Transverse colon (tissue), 4 donors: ENCODE measurements at regions not wholly inside any gene's neighbourhood (a gene's known extent, or its start where the extent isn't known, plus 50 kb on each side); places are given as distances from the start of the nearest gene placed in this dataset.

Source experiments
- DNase-seq: peaks from one replicate; pipeline ENCODE4 v3.0.0-alpha.2; 2019
- H3K27ac ChIP-seq, 4 donors: fragments of 200-600 bp; sonication (generic); 2 replicates each; pipeline ENCODE4 v1.5.1; 2016 to 2018; ENCODE audit warnings: inconsistent platforms in 4 of 4
- H3K27me3 ChIP-seq: fragments of 200-600 bp; sonication (generic); 2 replicates; pipeline ENCODE4 v1.5.1; 2017; ENCODE audit warnings: inconsistent platforms
- H3K36me3 ChIP-seq, 4 donors: fragments of 200-600 bp; sonication (generic); 2 replicates each; pipeline ENCODE4 v1.5.1; 2017 to 2019; ENCODE audit warnings: inconsistent platforms in 4 of 4
- H3K4me1 ChIP-seq, 4 donors: fragments of 200-600 bp; sonication (generic); 2 replicates each; pipeline ENCODE4 v1.5.1; 2017 to 2020; ENCODE audit warnings: inconsistent platforms in 4 of 4
- H3K4me3 ChIP-seq, 4 donors: fragments of 200-600 bp; sonication (generic); 1 replicate in 1 of 4; 2 replicates in 3 of 4; pipeline versions ENCODE4 v1.5.1 to v1.6.1; 2017 to 2019; ENCODE audit warnings: inconsistent platforms in 4 of 4
- H3K9me3 ChIP-seq, 2 donors: fragments of 200-600 bp; sonication (generic); 2 replicates each; pipeline ENCODE4 v1.5.1; 2017 to 2019; ENCODE audit warnings: inconsistent platforms in 2 of 2
- CTCF ChIP-seq, 5 experiments: fragments of 200-600 bp in 3 of 5; fragments of 450-650 bp in 2 of 5; sonication (generic) in 3 of 5; IDR thresholded peaks; 1 replicate in 2 of 5; 2 replicates in 3 of 5; pipeline ENCODE4 v1.5.1; 2016 to 2017; ENCODE audit warnings: antibody characterized with exemption in 5 of 5, inconsistent platforms in 3 of 5, mild to moderate bottlenecking in 2 of 5, moderate library complexity in 1 of 5
- EP300 ChIP-seq: sonication (generic); formaldehyde crosslinking; IDR thresholded peaks from one replicate; pipeline ENCODE4 v1.6.1; 2017; ENCODE audit warnings: antibody characterized with exemption, low read depth
- POLR2A ChIP-seq: fragments of 450-650 bp; IDR thresholded peaks from one replicate; pipeline ENCODE4 v1.6.1; 2016; ENCODE audit warnings: antibody characterized with exemption, mild to moderate bottlenecking, moderate library complexity
- POLR2AphosphoS5 ChIP-seq, 3 donors: sonication (generic); formaldehyde crosslinking; IDR thresholded peaks; one replicate each; pipeline ENCODE4 v1.6.1; 2016; ENCODE audit warnings: antibody characterized with exemption in 3 of 3
- WGBS, 2 donors: methylation state at CpG; one replicate each; pipeline ENCODE4 v1.1.5; 2018; ENCODE audit warnings: low coverage in 1 of 2; 5-methylcytosine and 5-hydroxymethylcytosine counted together
- in situ Hi-C, 4 donors: fragments of 200-750 bp; cut with MboI; loops; one replicate each; pipeline versions ENCODE4 v1.15.0 to v1.15.1; 2017; ENCODE audit warnings: low sequenced_read_pairs in 3 of 4, low pct_ligation_motif_present in 1 of 4, low pct_unique_long_range_greater_than_20kb in 1 of 4
- intact Hi-C: fragments of 100-400 bp; cut with DNase I; formaldehyde crosslinking; loops from one replicate; pipeline ENCODE4 v1.15.1; 2023; ENCODE audit warnings: low total_unique reads

GRCh38 chr6:119894811-119895210 is 545.2 kb upstream of the MAN1A1 start:
- H3K4me3 ChIP-seq = no peak overlapping the region
- intact Hi-C loops (no loop called here), in situ Hi-C loops (no loop called here)
- TF ChIP-seq EP300 = no peak
- TF ChIP-seq POLR2A = no peak
- TF ChIP-seq CTCF (IDR thresholded peaks at IDR 0.05) = no peak
- no peak for TF ChIP-seq POLR2AphosphoS5 (IDR thresholded peaks at IDR 0.05)
- H3K4me1 ChIP-seq = no peaks in the 10 kb centered on the region
- no peak overlapping the region for H3K27ac ChIP-seq
- no peak for DNase-seq
- H3K36me3 ChIP-seq = no peaks in the 10 kb centered on the region
- H3K9me3 ChIP-seq = no peaks in the 10 kb centered on the region
- H3K27me3 ChIP-seq = no peaks in the 10 kb centered on the region

- 84 to 87% methylated on average over 4 of the region's 4 CpGs for WGBS, 2 donors
- H3K4me3 ChIP-seq = no peak overlapping the region
- no peak overlapping the region for H3K27ac ChIP-seq
- TF ChIP-seq CTCF (IDR thresholded peaks at IDR 0.05) (no peak), POLR2A (no peak), POLR2AphosphoS5 (IDR thresholded peaks at IDR 0.05) (no peak), EP300 (no peak)
- in situ Hi-C loops (no loop called here), intact Hi-C loops (no loop called here)
- no peaks in the 10 kb centered on the region for H3K4me1 ChIP-seq
- no peaks in the 10 kb centered on the region for H3K36me3 ChIP-seq
- no peaks in the 10 kb centered on the region for H3K27me3 ChIP-seq
- no peak for DNase-seq
- H3K9me3 ChIP-seq = no peaks in the 10 kb centered on the region
Measured at GRCh38 chr6:119891644-119892043, 542.1 kb upstream of the MAN1A1 start.

GRCh38 chr6:119891206-119891605 is 541.6 kb upstream of the MAN1A1 start:
- in situ Hi-C loops = no loop called here
- H3K9me3 ChIP-seq = no peaks in the 10 kb centered on the region
- H3K27ac ChIP-seq = no peak overlapping the region
- TF ChIP-seq CTCF (IDR thresholded peaks at IDR 0.05) (no peak), POLR2AphosphoS5 (IDR thresholded peaks at IDR 0.05) (no peak), EP300 (no peak), POLR2A (no peak)
- no peaks in the 10 kb centered on the region for H3K36me3 ChIP-seq
- no peak overlapping the region for H3K4me3 ChIP-seq
- no peaks in the 10 kb centered on the region for H3K27me3 ChIP-seq
- no peaks in the 10 kb centered on the region for H3K4me1 ChIP-seq
- 38 to 74% methylated on average over 1 of the region's 1 CpG for WGBS, 2 donors
- no peak for DNase-seq
- intact Hi-C loops = no loop called here

GRCh38 chr6:119890470-119890869 is 540.9 kb upstream of the MAN1A1 start:
- TF ChIP-seq POLR2AphosphoS5 (IDR thresholded peaks at IDR 0.05) (no peak), CTCF (IDR thresholded peaks at IDR 0.05) (no peak), POLR2A (no peak), EP300 (no peak)

More at GRCh38 chr6:119890470-119890869, 540.9 kb upstream of the MAN1A1 start:
- intact Hi-C loops = no loop called here
- Histone ChIP-seq H3K36me3 (no peaks in the 10 kb centered on the region), H3K4me1 (no peaks in the 10 kb centered on the region), H3K9me3 (no peaks in the 10 kb centered on the region), H3K27ac (no peak overlapping the region), H3K4me3 (no peak overlapping the region), H3K27me3 (no peaks in the 10 kb centered on the region)
- WGBS, 2 donors = 63% methylated on average over 1 of the region's 1 CpG; no CpG with 5 or more reads in 1 of the 2 donors
- in situ Hi-C loops = no loop called here
- DNase-seq = no peak
